GM12891 (cell line): ENCODE measurements at regions not wholly inside any gene's neighbourhood (a gene's known extent, or its start where the extent isn't known, plus 50 kb on each side); places are given as distances from the start of the nearest gene placed in this dataset.

Experiments
- DNase-seq: peaks from one replicate; pipeline ENCODE4 v3.0.0; 2011; ENCODE audit warnings: low spot score; ENCODE audit not compliant: insufficient read length
- FAIRE-seq: peaks from 2 replicates; lab custom pipeline; 2011; peaks lifted over from hg19 to GRCh38; lab: Jason Lieb, UNC
- PAX5 ChIP-seq: IDR thresholded peaks from 2 replicates; pipeline ENCODE4 v1.6.1; 2011; ENCODE audit warnings: low read length, moderate library complexity, mild to moderate bottlenecking; ENCODE audit not compliant: insufficient read depth, severe bottlenecking
- POLR2A ChIP-seq: IDR thresholded peaks from 2 replicates; pipeline ENCODE4 v1.6.1; 2011; ENCODE audit warnings: low read depth, low read length, control low read depth
- POLR2AphosphoS5 ChIP-seq: IDR thresholded peaks from 2 replicates; pipeline ENCODE4 v1.6.1; 2011; ENCODE audit warnings: low read depth, low read length, control low read depth
- POU2F2 ChIP-seq: IDR thresholded peaks from 2 replicates; pipeline ENCODE4 v1.6.1; 2011; ENCODE audit warnings: low read depth, mild to moderate bottlenecking, control low read depth, low read length, moderate library complexity
- SPI1 ChIP-seq: IDR thresholded peaks from 2 replicates; pipeline ENCODE4 v1.6.1; 2011; ENCODE audit warnings: low read depth, low read length, control low read depth
- TAF1 ChIP-seq: IDR thresholded peaks from 2 replicates; pipeline ENCODE4 v1.6.1; 2011; ENCODE audit warnings: low read depth, low read length, control low read depth

GRCh38 chr5:164009621-164010020, 504.2 kb downstream of the MAT2B start:
- TF ChIP-seq POLR2A (no peak), PAX5 (no peak), POLR2AphosphoS5 (no peak), SPI1 (no peak), POU2F2 (no peak), TAF1 (no peak)
- DNase-seq (no peak), FAIRE-seq (no peak)

GRCh38 chr5:164010900-164011299, 505.5 kb downstream of the MAT2B start:
- TF ChIP-seq PAX5 = no peak
- TF ChIP-seq POLR2AphosphoS5 = no peak
- TF ChIP-seq POLR2A = no peak
- no peak for FAIRE-seq

GRCh38 chr5:164012371-164012770, 507.0 kb downstream of the MAT2B start:
- FAIRE-seq = no peak

More at GRCh38 chr5:164010900-164011299, 505.5 kb downstream of the MAT2B start:
- no peak for DNase-seq

GRCh38 chr5:164013077-164013670, 507.8 kb downstream of the MAT2B start:
- no peak for DNase-seq
- no peak for TF ChIP-seq SPI1
- no peak for TF ChIP-seq PAX5
- no peak for TF ChIP-seq POLR2A
- no peak for TF ChIP-seq TAF1
- TF ChIP-seq POLR2AphosphoS5 = no peak
- TF ChIP-seq POU2F2 = no peak
- FAIRE-seq = peak; percentile 78

More at GRCh38 chr5:164012371-164012770, 507.0 kb downstream of the MAT2B start:
- DNase-seq = no peak
- no peak for TF ChIP-seq POLR2A
- no peak for TF ChIP-seq SPI1
- no peak for TF ChIP-seq TAF1
- no peak for TF ChIP-seq PAX5
- TF ChIP-seq POLR2AphosphoS5 = no peak
- no peak for TF ChIP-seq POU2F2

GRCh38 chr5:164020116-164020515, 514.7 kb downstream of the MAT2B start:
- no peak for FAIRE-seq
- DNase-seq = no peak
- TF ChIP-seq POU2F2 = no peak
- no peak for TF ChIP-seq PAX5
- TF ChIP-seq SPI1 = no peak
- TF ChIP-seq TAF1 = no peak
- TF ChIP-seq POLR2A = no peak
- no peak for TF ChIP-seq POLR2AphosphoS5

GRCh38 chr5:164027738-164028137, 522.3 kb downstream of the MAT2B start:
- no peak for TF ChIP-seq POLR2AphosphoS5
- TF ChIP-seq PAX5 = no peak
- TF ChIP-seq POU2F2 = no peak
- no peak for TF ChIP-seq SPI1
- TF ChIP-seq TAF1 = no peak
- TF ChIP-seq POLR2A = no peak
- no peak for DNase-seq
- no peak for FAIRE-seq

- TF ChIP-seq TAF1 (no peak), SPI1 (no peak), POLR2A (no peak), PAX5 (no peak), POU2F2 (no peak), POLR2AphosphoS5 (no peak)
- FAIRE-seq (no peak), DNase-seq (no peak)
These were observed 532.8 kb downstream of the MAT2B start for GRCh38 chr5:164038128-164038783.

- FAIRE-seq = no peak
- TF ChIP-seq POU2F2 = no peak
- no peak for TF ChIP-seq TAF1
- TF ChIP-seq POLR2A = no peak
- TF ChIP-seq POLR2AphosphoS5 = no peak
- no peak for TF ChIP-seq SPI1
- no peak for TF ChIP-seq PAX5
- DNase-seq = no peak
These were observed 535.7 kb downstream of the MAT2B start for GRCh38 chr5:164041105-164041504.

- no peak for DNase-seq
- TF ChIP-seq SPI1 (no peak), PAX5 (no peak), POU2F2 (no peak), POLR2AphosphoS5 (no peak), TAF1 (no peak), POLR2A (no peak)
- no peak for FAIRE-seq
These were observed 543.0 kb downstream of the MAT2B start for GRCh38 chr5:164048359-164048926.

- TF ChIP-seq TAF1 (no peak), PAX5 (no peak), POLR2A (no peak), POU2F2 (no peak), SPI1 (no peak), POLR2AphosphoS5 (no peak)
- no peak for DNase-seq
- FAIRE-seq = no peak
These were observed 546.3 kb downstream of the MAT2B start for GRCh38 chr5:164051745-164052144.
